ENCODE measurements at regions not wholly inside any gene's neighbourhood (a gene's known extent, or its start where the extent isn't known, plus 50 kb on each side); places are given as distances from the start of the nearest gene placed in this dataset.
"Not testable (repeated sequence)": the region's sequence is repeated elsewhere in the genome, so short reads cannot be mapped to it uniquely, and the experiment has no call there.

DNA sequence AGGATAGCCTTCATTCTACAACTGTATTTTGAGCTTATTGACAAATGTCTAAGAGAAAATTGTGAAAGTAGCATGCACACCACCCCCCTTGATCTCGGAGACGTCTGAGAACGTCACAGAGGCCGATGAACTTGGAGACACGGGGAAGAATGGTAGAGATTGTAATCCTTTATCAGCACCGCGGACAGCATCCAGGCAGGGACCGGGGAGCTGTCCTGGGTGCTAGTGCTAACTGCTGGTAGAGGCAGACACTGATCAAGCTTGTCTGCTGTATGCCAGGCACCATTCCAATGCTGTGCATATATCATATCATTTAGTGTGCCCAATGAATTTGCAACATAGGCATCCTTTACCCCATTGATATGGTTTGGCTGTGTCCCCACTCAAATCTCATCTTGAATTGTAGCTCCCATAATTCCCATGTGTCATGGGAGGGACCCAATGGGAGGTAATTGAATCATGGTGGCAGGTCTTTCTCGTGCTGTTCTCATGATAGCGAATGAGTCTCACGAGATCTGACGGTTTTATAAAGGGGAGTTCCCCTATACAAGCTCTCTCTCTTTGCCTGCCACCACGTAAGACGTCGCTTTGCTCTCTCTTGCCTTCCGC, 98.8 kb downstream of the LHX2 start:
- Histone ChIP-seq H3K9me3 (ENCODE audit: control insufficient read depth, low read length) (peaks cover under 1% of the 10 kb centered on the region), H3K4me3 (ENCODE audit: low read length) (no peak overlapping the region), H3K36me3 (ENCODE audit: control insufficient read depth, insufficient read depth, low read length, severe bottlenecking) (no peaks in the 10 kb centered on the region), H3K9ac (ENCODE audit: low read length) (no peak overlapping the region), H3K27me3 (replicated peaks; ENCODE audit: control insufficient read depth, insufficient read depth, low read length) (peaks cover 45% of the 10 kb centered on the region), H3K4me1 (ENCODE audit: control insufficient read depth, insufficient read depth, low read length) (no peaks in the 10 kb centered on the region)
- peak; percentile 77 for DNase-seq (ENCODE audit: low read depth)

DNA sequence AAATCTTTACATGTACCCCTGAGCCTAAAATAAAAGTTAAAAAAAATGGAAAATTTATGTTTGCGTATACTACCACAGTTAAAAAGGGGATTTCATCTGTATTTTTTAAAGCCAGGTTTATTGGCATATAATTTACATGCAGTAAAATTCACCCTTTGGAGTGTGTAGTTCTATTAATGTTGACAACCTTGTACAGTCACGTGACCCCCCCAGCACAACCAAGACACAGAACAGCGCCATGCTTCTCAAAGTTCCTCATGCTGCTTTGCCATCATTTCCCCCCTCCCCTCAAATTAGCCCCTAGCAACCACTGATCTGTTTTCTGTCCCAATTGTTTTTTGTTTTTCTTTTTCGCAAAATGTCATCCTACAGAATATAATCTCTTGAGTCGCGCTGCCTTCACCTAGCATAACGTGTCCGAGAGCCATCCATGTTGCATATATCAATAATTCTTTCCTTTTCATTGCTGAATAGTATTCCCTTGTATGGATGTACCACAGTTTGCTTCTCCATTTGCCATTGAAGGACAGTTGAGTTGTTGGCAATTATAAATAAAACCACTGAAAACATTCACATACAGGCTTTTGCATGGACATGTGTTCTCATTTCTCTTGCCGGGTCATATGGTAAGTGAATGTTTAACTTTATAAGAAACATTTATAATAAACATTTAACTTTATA, 105.3 kb downstream of the LHX2 start:
- no peaks in the 10 kb centered on the region for H3K4me1 ChIP-seq (ENCODE audit: control insufficient read depth, insufficient read depth, low read length)
- H3K27me3 ChIP-seq (replicated peaks; ENCODE audit: control insufficient read depth, insufficient read depth, low read length): peaks cover 37% of the 10 kb centered on the region
- no peaks in the 10 kb centered on the region for H3K36me3 ChIP-seq (ENCODE audit: control insufficient read depth, insufficient read depth, low read length, severe bottlenecking)
- H3K9ac ChIP-seq (ENCODE audit: low read length): no peak overlapping the region
- H3K9me3 ChIP-seq (ENCODE audit: control insufficient read depth, low read length): peaks cover 17% of the 10 kb centered on the region
- DNase-seq (ENCODE audit: low read depth): no peak
- H3K4me3 ChIP-seq (ENCODE audit: low read length): no peak overlapping the region

DNA sequence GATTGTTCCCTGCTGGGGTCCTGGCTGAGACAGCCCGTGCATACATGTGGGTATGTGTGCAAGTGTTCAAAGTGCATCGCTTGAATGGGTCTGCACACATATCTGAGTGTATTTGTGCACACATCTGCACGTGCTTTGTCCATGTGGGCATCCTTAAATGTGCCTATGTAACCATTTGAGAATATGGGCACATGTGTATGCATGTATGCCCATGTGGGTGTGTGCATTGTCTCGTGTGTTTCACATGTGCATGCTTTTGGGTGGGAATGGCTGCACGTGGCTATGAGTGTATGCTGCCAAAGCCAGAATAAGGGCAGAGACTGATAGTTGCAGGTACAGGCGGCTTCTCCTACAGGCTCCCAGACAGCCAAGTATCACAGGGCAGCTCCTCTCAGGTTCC, 107.3 kb downstream of the LHX2 start:
- peaks cover 30% of the 10 kb centered on the region for H3K27me3 ChIP-seq (replicated peaks; ENCODE audit: control insufficient read depth, insufficient read depth, low read length)
- H3K9me3 ChIP-seq (ENCODE audit: control insufficient read depth, low read length): peaks cover 19% of the 10 kb centered on the region

DNA sequence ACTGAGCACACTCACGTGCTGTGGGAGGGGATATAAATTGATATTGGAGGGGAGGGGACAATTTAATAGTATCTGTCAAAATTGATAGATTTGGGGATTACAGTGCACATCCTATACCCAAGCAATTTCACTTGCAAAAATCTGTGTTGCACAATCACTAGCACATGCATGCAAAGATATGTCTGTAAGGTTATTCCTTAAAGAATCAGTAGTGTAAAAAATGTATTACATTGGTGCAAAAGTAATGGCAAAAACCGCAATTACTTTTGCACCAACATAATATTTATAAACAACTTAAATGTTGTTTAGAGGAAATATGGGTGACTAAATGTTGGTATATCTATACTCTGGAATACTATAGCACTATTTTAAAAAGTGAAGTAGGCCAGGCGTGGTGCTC, 108.7 kb downstream of the LHX2 start:
- no peak overlapping the region for H3K9ac ChIP-seq (ENCODE audit: low read length)
- H3K9me3 ChIP-seq (ENCODE audit: control insufficient read depth, low read length): peaks cover 19% of the 10 kb centered on the region
- H3K27me3 ChIP-seq (replicated peaks; ENCODE audit: control insufficient read depth, insufficient read depth, low read length): peaks cover 18% of the 10 kb centered on the region
- no peak for DNase-seq (ENCODE audit: low read depth)
- no peak overlapping the region for H3K4me3 ChIP-seq (ENCODE audit: low read length)
- H3K4me1 ChIP-seq (ENCODE audit: control insufficient read depth, insufficient read depth, low read length): peaks cover 23% of the 10 kb centered on the region
- H3K36me3 ChIP-seq (ENCODE audit: control insufficient read depth, insufficient read depth, low read length, severe bottlenecking): no peaks in the 10 kb centered on the region

More for the DNA sequence above, 107.3 kb downstream of the LHX2 start:
- Histone ChIP-seq H3K9ac (ENCODE audit: low read length) (no peak overlapping the region), H3K4me1 (ENCODE audit: control insufficient read depth, insufficient read depth, low read length) (peaks cover 12% of the 10 kb centered on the region), H3K36me3 (ENCODE audit: control insufficient read depth, insufficient read depth, low read length, severe bottlenecking) (no peaks in the 10 kb centered on the region), H3K4me3 (ENCODE audit: low read length) (no peak overlapping the region)
- no peak for DNase-seq (ENCODE audit: low read depth)

DNA sequence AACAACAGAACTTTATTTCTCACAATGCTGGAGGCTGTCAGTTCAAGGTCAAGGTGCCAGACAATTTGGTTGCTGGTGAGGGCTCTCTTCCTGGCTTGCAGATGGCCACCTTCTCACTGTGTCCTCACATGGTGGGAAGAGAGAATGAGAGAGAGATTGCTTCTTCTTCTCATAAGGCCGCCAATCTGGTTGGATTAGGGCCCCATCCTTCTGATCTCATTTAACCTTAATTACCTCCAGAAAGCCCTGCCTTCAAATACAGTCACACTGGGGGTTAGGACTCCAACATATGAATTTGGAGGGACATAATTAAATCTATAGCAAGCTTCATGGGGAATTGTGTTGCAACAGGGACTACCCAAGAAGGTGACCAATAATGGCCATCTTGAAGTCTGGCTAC, 110.2 kb downstream of the LHX2 start:
- H3K27me3 ChIP-seq (replicated peaks; ENCODE audit: control insufficient read depth, insufficient read depth, low read length): peaks cover 14% of the 10 kb centered on the region
- H3K4me3 ChIP-seq (ENCODE audit: low read length): no peak overlapping the region
- peaks cover 23% of the 10 kb centered on the region for H3K4me1 ChIP-seq (ENCODE audit: control insufficient read depth, insufficient read depth, low read length)
- no peaks in the 10 kb centered on the region for H3K36me3 ChIP-seq (ENCODE audit: control insufficient read depth, insufficient read depth, low read length, severe bottlenecking)
- no peak for DNase-seq (ENCODE audit: low read depth)
- no peak overlapping the region for H3K9ac ChIP-seq (ENCODE audit: low read length)
- peaks cover 14% of the 10 kb centered on the region for H3K9me3 ChIP-seq (ENCODE audit: control insufficient read depth, low read length)

DNA sequence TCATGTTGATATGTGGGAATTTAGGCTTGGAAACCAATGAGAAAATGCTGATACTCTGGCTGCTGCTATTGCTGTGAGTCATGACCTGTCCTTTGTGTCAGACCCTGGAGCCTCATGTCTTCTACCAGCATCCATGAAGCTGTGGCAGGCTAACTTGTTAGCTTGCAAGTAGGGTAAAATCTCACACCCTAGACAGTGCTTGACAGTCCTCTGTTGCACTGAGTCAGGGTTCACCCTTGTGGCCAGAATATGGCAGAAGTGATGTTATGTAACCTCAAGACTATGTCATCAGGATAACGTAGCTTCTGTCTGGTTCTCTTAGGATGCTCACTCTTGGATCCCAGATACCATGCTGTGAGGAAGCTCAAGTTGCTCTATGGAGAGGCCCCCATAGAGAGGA, 110.8 kb downstream of the LHX2 start:
- DNase-seq (ENCODE audit: low read depth): no peak
- Histone ChIP-seq H3K4me1 (ENCODE audit: control insufficient read depth, insufficient read depth, low read length) (peaks cover 23% of the 10 kb centered on the region), H3K9ac (ENCODE audit: low read length) (no peak overlapping the region), H3K9me3 (ENCODE audit: control insufficient read depth, low read length) (peaks cover 8% of the 10 kb centered on the region), H3K36me3 (ENCODE audit: control insufficient read depth, insufficient read depth, low read length, severe bottlenecking) (no peaks in the 10 kb centered on the region), H3K27me3 (replicated peaks; ENCODE audit: control insufficient read depth, insufficient read depth, low read length) (peaks cover 10% of the 10 kb centered on the region), H3K4me3 (ENCODE audit: low read length) (no peak overlapping the region)

DNA sequence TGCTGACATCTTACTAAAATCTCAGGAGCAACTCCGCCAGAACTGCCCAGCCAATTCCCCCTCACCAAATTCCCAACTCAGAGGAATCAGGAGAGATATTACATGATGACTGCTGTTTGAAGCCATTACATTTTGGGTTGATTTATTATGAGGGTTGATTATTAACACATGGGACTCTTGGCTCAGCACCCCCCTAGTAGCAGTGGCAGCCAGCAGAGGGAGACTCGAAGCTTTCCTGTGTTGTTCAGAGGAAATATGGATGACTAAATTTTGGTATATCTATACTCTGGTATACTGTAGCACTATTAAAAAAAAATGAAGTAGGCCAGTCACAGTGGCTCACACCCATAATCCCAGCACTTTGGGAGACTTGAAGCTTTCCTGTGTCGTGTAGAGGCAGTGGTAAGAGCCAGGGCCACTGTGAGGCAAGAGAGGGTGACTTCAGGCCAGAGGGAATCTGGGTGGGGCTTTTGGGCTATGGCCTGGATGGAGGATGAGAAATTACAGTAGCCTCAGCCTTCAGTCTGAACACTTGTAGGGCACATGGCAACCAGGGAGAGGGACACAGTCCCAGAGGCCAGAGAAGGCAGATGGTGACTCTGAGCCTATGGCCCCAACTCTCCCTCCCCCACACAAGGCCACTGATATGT, 111.4 kb downstream of the LHX2 start:
- peak; percentile 29 for DNase-seq (ENCODE audit: low read depth)
- Histone ChIP-seq H3K4me1 (ENCODE audit: control insufficient read depth, insufficient read depth, low read length) (peaks cover 23% of the 10 kb centered on the region), H3K36me3 (ENCODE audit: control insufficient read depth, insufficient read depth, low read length, severe bottlenecking) (no peaks in the 10 kb centered on the region), H3K27me3 (replicated peaks; ENCODE audit: control insufficient read depth, insufficient read depth, low read length) (peaks cover 10% of the 10 kb centered on the region), H3K4me3 (ENCODE audit: low read length) (no peak overlapping the region), H3K9ac (ENCODE audit: low read length) (no peak overlapping the region), H3K9me3 (ENCODE audit: control insufficient read depth, low read length) (peaks cover 4% of the 10 kb centered on the region)

DNA sequence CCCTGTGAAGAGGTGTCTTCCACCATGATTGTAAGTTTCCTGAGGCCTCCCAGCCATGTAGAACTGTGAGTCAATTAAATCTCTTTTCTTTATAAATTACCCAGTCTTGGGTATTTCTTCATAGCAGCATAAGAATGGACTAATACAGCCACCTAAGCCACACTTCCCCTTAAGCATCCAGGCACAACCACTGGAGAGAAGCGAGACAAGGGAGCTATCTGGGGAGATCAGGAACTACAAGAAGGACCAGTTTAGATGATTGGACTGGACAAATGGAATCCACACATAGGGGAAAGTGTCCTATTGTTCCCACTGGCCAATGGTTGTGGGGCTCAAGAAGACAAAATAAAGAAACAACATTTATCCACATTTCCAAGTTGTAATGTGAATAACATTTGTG, 112.1 kb downstream of the LHX2 start:
- H3K4me3 ChIP-seq (ENCODE audit: low read length); H3K27me3 ChIP-seq (replicated peaks; ENCODE audit: control insufficient read depth, insufficient read depth, low read length); DNase-seq (ENCODE audit: low read depth); H3K9me3 ChIP-seq (ENCODE audit: control insufficient read depth, low read length); H3K36me3 ChIP-seq (ENCODE audit: control insufficient read depth, insufficient read depth, low read length, severe bottlenecking); H3K9ac ChIP-seq (ENCODE audit: low read length): not testable (repeated sequence)
- H3K4me1 ChIP-seq (ENCODE audit: control insufficient read depth, insufficient read depth, low read length): peaks cover 23% of the 10 kb centered on the region

DNA sequence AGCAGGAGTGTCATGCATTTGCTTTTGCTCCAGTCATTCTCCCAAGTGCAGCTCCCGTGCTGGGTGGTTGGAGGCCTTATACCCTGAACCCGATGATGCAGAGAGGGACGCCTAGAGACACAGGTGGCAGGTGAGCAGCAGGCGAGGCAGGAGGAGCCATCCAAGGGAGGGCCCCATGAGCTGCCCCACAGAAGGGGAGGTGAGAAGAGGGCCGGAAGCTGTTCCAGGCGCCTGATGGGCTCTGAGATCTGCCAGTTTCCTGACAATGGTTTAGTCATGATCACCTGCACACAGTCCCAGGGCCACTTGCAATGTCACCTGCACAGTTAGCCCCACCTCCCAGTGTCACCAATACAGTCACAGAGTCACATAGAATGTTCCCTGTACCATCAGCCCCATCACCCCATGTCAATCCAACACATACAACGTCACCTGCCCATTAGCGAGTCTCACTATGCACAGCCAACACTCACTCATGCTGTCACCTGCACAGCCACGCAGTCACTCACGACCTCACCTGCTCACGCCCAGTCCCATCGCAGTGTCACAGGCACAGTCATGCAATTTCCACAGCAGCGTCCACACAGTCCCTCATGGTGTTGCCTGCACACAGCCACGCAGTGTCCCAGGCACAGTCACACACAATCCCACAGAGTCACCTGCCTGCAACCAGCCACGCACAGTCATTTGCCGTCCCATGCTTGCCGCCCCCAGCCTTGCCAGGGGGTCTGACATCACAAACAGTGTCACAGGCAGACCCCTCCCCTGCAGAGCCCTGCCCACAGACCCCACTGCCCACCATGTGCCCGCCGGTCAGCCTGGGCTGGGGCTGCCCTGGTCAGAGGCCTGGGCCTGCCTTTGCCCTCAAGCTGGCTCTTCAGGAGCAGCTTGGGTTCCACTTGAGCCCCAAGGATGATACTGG, 113.4 kb downstream of the LHX2 start:
- Histone ChIP-seq H3K36me3 (ENCODE audit: control insufficient read depth, insufficient read depth, low read length, severe bottlenecking) (no peaks in the 10 kb centered on the region), H3K4me3 (ENCODE audit: low read length) (no peak overlapping the region), H3K4me1 (ENCODE audit: control insufficient read depth, insufficient read depth, low read length) (peaks cover 23% of the 10 kb centered on the region), H3K9me3 (ENCODE audit: control insufficient read depth, low read length) (peaks cover 4% of the 10 kb centered on the region), H3K27me3 (replicated peaks; ENCODE audit: control insufficient read depth, insufficient read depth, low read length) (no peaks in the 10 kb centered on the region), H3K9ac (ENCODE audit: low read length) (no peak overlapping the region)
- DNase-seq (ENCODE audit: low read depth): no peak

DNA sequence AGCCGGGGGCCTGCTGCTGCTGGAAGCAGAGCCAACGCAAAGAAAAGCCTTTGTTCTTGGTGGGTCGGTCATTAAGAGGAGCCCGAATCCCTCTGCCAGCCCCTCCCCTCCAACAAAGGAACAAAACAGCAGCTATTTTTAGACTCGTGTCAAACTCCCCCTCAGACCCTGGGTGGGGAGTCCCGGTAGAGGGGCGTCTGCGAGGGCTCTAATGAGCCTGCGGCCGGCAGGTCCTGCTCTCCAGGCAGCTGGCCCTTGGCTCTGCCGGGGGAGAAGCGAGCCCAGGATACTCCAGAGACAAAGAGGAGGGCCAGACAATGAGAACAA, 114.0 kb downstream of the LHX2 start:
- Histone ChIP-seq H3K9ac (ENCODE audit: low read length) (no peak overlapping the region), H3K4me1 (ENCODE audit: control insufficient read depth, insufficient read depth, low read length) (peaks cover 27% of the 10 kb centered on the region), H3K36me3 (ENCODE audit: control insufficient read depth, insufficient read depth, low read length, severe bottlenecking) (no peaks in the 10 kb centered on the region), H3K9me3 (ENCODE audit: control insufficient read depth, low read length) (peaks cover 4% of the 10 kb centered on the region), H3K27me3 (replicated peaks; ENCODE audit: control insufficient read depth, insufficient read depth, low read length) (no peaks in the 10 kb centered on the region), H3K4me3 (ENCODE audit: low read length) (no peak overlapping the region)
- DNase-seq (ENCODE audit: low read depth): no peak
